ENCODE measurements at regions not wholly inside any gene's neighbourhood (a gene's known extent, or its start where the extent isn't known, plus 50 kb on each side); places are given as distances from the start of the nearest gene placed in this dataset.

GRCh38 chr5:173689171-173689736 lies 72.8 kb upstream of the BOD1 start:
- no peak overlapping the region for H3K4me3 ChIP-seq (ENCODE audit: low read depth, low read length)
- TF ChIP-seq, protein P1, sequence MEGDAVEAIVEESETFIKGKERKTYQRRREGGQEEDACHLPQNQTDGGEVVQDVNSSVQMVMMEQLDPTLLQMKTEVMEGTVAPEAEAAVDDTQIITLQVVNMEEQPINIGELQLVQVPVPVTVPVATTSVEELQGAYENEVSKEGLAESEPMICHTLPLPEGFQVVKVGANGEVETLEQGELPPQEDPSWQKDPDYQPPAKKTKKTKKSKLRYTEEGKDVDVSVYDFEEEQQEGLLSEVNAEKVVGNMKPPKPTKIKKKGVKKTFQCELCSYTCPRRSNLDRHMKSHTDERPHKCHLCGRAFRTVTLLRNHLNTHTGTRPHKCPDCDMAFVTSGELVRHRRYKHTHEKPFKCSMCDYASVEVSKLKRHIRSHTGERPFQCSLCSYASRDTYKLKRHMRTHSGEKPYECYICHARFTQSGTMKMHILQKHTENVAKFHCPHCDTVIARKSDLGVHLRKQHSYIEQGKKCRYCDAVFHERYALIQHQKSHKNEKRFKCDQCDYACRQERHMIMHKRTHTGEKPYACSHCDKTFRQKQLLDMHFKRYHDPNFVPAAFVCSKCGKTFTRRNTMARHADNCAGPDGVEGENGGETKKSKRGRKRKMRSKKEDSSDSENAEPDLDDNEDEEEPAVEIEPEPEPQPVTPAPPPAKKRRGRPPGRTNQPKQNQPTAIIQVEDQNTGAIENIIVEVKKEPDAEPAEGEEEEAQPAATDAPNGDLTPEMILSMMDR (IDR thresholded peaks at IDR 0.05; ENCODE audit: control insufficient read depth, extremely low read depth, insufficient read depth), result no peak
- no peak for DNase-seq (ENCODE audit: low read depth)

DNA sequence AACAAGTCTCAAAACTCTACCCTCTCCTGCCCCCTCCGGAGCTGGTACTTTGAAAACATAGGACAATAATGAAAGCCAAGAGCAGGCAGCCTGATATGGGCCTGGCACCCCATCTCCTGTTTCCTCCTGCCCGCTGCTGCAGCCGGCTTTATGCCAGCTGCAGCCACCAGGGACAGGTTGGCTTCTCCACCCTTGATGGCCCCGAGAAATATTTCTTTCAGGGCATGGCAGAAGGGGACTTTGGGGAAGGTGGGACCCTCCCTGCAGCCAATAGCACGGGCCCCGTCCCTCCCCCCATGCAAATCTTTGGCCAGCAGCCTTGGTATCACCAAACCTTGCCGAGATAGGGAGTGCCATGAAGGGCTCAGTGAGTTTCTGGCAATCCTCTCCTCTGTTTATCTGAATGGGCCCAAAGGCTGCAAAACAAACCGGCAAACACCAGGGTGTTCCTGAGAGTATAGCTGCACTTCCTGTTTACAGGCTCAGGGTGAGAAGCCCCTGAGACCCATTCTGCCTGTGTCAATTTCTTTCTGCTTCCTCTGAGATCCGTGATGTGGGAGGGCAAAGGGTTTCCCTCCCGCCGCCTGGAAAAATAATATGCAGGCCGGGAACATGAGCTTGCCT lies 73.4 kb upstream of the BOD1 start:
- TF ChIP-seq, protein P1 (IDR thresholded peaks at IDR 0.05; ENCODE audit: control insufficient read depth, extremely low read depth, insufficient read depth), result no peak
- H3K4me3 ChIP-seq (ENCODE audit: low read depth, low read length), result no peak overlapping the region
- DNase-seq (ENCODE audit: low read depth), result no peak

DNA sequence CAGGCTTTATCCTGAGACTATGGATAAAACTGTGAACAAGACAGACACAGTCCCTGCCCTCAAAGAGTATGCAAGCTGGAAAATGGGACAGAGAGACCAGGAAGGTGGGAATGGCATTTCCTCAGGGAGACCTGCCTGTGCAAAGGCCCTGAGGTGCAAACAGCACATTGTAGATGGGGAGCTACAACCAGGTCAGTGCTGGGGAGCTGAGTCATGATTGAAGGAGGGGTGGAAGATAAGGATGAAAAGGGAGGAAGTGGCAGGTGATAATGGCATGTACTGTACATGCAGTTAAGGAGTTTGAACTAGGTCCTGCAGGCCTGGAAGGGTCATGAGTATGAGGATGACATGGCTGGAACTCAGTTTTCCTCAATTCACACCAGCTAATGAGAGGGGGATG lies 75.5 kb upstream of the BOD1 start:
- TF ChIP-seq, protein P1 (IDR thresholded peaks at IDR 0.05; ENCODE audit: control insufficient read depth, extremely low read depth, insufficient read depth), result no peak
- no peak overlapping the region for H3K4me3 ChIP-seq (ENCODE audit: low read depth, low read length)
- DNase-seq (ENCODE audit: low read depth), result no peak

DNA sequence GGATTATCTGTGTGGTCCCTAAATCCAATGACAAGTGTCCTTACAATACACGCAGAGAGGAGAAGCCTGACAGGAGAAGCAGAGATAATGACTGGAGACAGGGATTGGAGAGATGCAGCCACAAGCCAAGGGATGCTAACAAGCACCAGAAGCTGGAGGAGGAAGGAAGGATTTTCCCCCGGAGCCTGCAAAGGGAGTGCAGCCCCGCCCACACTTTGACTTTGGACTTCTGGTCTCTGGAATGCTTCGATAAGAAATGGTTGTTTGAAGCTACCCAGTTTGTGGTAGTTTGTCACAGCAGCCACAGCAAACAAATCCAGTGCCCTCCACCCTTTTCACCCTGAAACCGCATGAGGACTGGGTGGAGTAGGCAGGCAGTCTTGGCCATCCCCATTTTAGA lies 77.2 kb upstream of the BOD1 start:
- TF ChIP-seq, protein P1 (IDR thresholded peaks at IDR 0.05; ENCODE audit: control insufficient read depth, extremely low read depth, insufficient read depth), result no peak
- DNase-seq (ENCODE audit: low read depth), result no peak
- H3K4me3 ChIP-seq (ENCODE audit: low read depth, low read length), result no peak overlapping the region

DNA sequence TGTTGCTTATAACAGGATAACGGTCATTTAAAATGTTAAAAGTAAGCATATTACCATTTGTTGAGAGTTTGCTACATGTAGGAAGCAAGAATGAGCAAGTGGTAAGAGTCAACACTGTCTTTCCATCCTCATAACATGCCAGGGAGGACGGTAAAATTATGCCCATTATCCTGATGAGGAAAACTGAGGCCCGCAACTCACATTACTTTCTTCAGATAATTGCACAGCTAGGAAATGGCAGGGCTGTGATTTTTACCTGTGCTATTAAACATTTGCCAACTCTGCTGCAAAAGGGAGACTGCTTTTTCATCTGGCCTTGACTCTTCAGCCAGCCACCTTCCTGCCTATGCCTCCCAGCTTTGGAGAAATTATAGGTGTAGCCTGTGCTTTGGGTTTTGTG lies 79.8 kb upstream of the BOD1 start:
- TF ChIP-seq, protein P1 (IDR thresholded peaks at IDR 0.05; ENCODE audit: control insufficient read depth, extremely low read depth, insufficient read depth), result no peak
- no peak overlapping the region for H3K4me3 ChIP-seq (ENCODE audit: low read depth, low read length)
- DNase-seq (ENCODE audit: low read depth), result no peak

DNA sequence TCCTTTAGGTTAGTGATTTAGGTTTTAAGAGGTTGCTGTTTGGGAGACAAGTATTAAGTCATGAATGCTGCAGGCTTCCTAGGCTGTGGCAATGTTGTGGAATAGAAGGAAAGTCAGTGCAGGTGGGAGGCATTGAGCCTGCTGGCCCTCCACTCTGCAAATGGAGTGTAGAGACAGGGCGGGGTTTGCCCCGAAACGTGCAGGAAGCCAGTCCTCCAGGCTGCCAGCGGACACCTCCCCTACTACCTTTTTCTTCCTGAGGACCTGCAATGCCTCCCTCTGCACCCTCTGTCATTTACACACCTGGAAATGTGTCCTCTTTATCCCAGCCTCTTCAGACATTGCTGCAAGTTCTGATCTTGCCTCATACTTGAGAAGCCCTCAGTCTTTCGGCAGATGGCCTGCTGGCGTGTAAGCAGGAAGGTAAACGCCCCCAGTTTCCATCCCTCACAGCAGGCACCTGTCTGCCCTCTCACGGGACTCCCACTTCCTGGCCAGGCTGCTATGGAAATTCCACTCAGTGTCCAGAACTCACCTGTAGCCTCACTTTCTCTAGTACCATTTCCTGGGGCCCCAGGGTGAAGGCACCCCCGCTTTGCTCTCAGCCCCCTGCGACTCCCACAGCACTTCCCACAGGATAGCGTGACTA lies 81.6 kb upstream of the BOD1 start:
- H3K4me3 ChIP-seq (ENCODE audit: low read depth, low read length), result no peak overlapping the region
- no peak for DNase-seq (ENCODE audit: low read depth)
- TF ChIP-seq, protein P1 (IDR thresholded peaks at IDR 0.05; ENCODE audit: control insufficient read depth, extremely low read depth, insufficient read depth), result no peak
